ENCODE measurements at regions not wholly inside any gene's neighbourhood (a gene's known extent, or its start where the extent isn't known, plus 50 kb on each side); places are given as distances from the start of the nearest gene placed in this dataset.

- Histone ChIP-seq H3K4me3 (ENCODE audit: low read depth, low read length, poor library complexity, severe bottlenecking) (no peak overlapping the region), H3K36me3 (ENCODE audit: insufficient read depth, low read length) (no peaks in the 10 kb centered on the region), H3K79me2 (ENCODE audit: insufficient read depth, low read depth, low read length) (no peaks in the 10 kb centered on the region), H3K9me3 (ENCODE audit: low read length) (no peaks in the 10 kb centered on the region), H3K27ac (ENCODE audit: low read depth, low read length, poor library complexity, severe bottlenecking) (no peak overlapping the region), H4K20me1 (ENCODE audit: insufficient read depth, low read length) (no peaks in the 10 kb centered on the region; the same call in 1 of the 2 replicates), H3K4me2 (ENCODE audit: low read length) (no peak overlapping the region), H2AFZ (ENCODE audit: low read length) (no peak overlapping the region), H3K4me1 (ENCODE audit: insufficient read depth, low read length, poor library complexity, severe bottlenecking) (no peaks in the 10 kb centered on the region), H3K9me2 (ENCODE audit: insufficient read depth, low read length) (no peaks in the 10 kb centered on the region)
- no peak for DNase-seq (ENCODE audit: low spot score)
- ChIA-PET CTCF (ENCODE audit: unreplicated experiment) (no interaction called here), POLR2A (no interaction called here)
- TF ChIP-seq EZH2phosphoT487 (IDR thresholded peaks at IDR 0.05; ENCODE audit: borderline replicate concordance, low read depth, low read length), result no peak
- TF ChIP-seq CTCF (conservative IDR thresholded peaks at IDR 0.05; ENCODE audit: low read length), result no peak
- intact Hi-C loops (cut with micrococcal nuclease; ENCODE audit: unreplicated experiment), result no loop called here
- no TSS peak for BruUV-seq (replicated peaks)
Measured at GRCh38 chr1:193366764-193367507, 180.5 kb upstream of the B3GALT2 start.

GRCh38 chr1:193365966-193366365 is 179.6 kb upstream of the B3GALT2 start:
- TF ChIP-seq CTCF (conservative IDR thresholded peaks at IDR 0.05; ENCODE audit: low read length) (no peak), EZH2phosphoT487 (IDR thresholded peaks at IDR 0.05; ENCODE audit: borderline replicate concordance, low read depth, low read length) (no peak)
- Histone ChIP-seq H3K4me3 (ENCODE audit: low read depth, low read length, poor library complexity, severe bottlenecking) (no peak overlapping the region), H3K9me2 (ENCODE audit: insufficient read depth, low read length) (no peaks in the 10 kb centered on the region), H2AFZ (ENCODE audit: low read length) (no peak overlapping the region), H3K9me3 (ENCODE audit: low read length) (no peaks in the 10 kb centered on the region), H4K20me1 (ENCODE audit: insufficient read depth, low read length) (no peaks in the 10 kb centered on the region), H3K27ac (ENCODE audit: low read depth, low read length, poor library complexity, severe bottlenecking) (no peak overlapping the region), H3K79me2 (ENCODE audit: insufficient read depth, low read depth, low read length) (no peaks in the 10 kb centered on the region), H3K4me2 (ENCODE audit: low read length) (no peak overlapping the region), H3K4me1 (ENCODE audit: insufficient read depth, low read length, poor library complexity, severe bottlenecking) (no peaks in the 10 kb centered on the region), H3K36me3 (ENCODE audit: insufficient read depth, low read length) (no peaks in the 10 kb centered on the region)
- intact Hi-C loops (cut with micrococcal nuclease; ENCODE audit: unreplicated experiment), result no loop called here
- POLR2A ChIA-PET, result interaction anchor here (0.6 kb wide), 1 partner anchor 92 kb away, joined by 3 read pairs; no protein-coding TSS in a partner anchor
- no TSS peak for BruUV-seq (replicated peaks)
- no peak for DNase-seq (ENCODE audit: low spot score)
- CTCF ChIA-PET (ENCODE audit: unreplicated experiment), result no interaction called here

- CTCF ChIA-PET (ENCODE audit: unreplicated experiment), result no interaction called here
- intact Hi-C loops (cut with micrococcal nuclease; ENCODE audit: unreplicated experiment), result no loop called here
- H3K9me2 ChIP-seq (ENCODE audit: insufficient read depth, low read length), result no peaks in the 10 kb centered on the region
- POLR2A ChIA-PET, result no interaction called here
- H3K4me2 ChIP-seq (ENCODE audit: low read length), result no peak overlapping the region
- DNase-seq (ENCODE audit: low spot score), result no peak
- H2AFZ ChIP-seq (ENCODE audit: low read length), result no peak overlapping the region
- no peak overlapping the region for H3K4me3 ChIP-seq (ENCODE audit: low read depth, low read length, poor library complexity, severe bottlenecking)
- no peaks in the 10 kb centered on the region for H3K9me3 ChIP-seq (ENCODE audit: low read length)
- H4K20me1 ChIP-seq (ENCODE audit: insufficient read depth, low read length), result no peaks in the 10 kb centered on the region
- no peaks in the 10 kb centered on the region for H3K36me3 ChIP-seq (ENCODE audit: insufficient read depth, low read length)
- BruUV-seq (replicated peaks), result no TSS peak
- no peaks in the 10 kb centered on the region for H3K79me2 ChIP-seq (ENCODE audit: insufficient read depth, low read depth, low read length)
- H3K4me1 ChIP-seq (ENCODE audit: insufficient read depth, low read length, poor library complexity, severe bottlenecking), result no peaks in the 10 kb centered on the region
- no peak overlapping the region for H3K27ac ChIP-seq (ENCODE audit: low read depth, low read length, poor library complexity, severe bottlenecking)
- TF ChIP-seq EZH2phosphoT487 (IDR thresholded peaks at IDR 0.05; ENCODE audit: borderline replicate concordance, low read depth, low read length) (no peak), CTCF (conservative IDR thresholded peaks at IDR 0.05; ENCODE audit: low read length) (no peak)
Measured at GRCh38 chr1:193359631-193360030, 173.2 kb upstream of the B3GALT2 start.
